CD4-positive, alpha-beta T cell (primary cell): ENCODE measurements at regions not wholly inside any gene's neighbourhood (a gene's known extent, or its start where the extent isn't known, plus 50 kb on each side); places are given as distances from the start of the nearest gene placed in this dataset.

Experiments used
- ATAC-seq: fragments of 200-7000 bp; cut with Tn5 transposase; one replicate; pipeline ENCODE4 v1.10.0; 2022; ENCODE audit warnings: mild to moderate bottlenecking; ENCODE audit not compliant: poor library complexity
- CTCF ChIA-PET: fragments of 350-600 bp; sonication (Branson Sonifier 250); formaldehyde crosslinking; loops from one replicate; lab custom pipeline; 2021; ENCODE audit warnings: antibody characterized with exemption, inconsistent platforms; lab: Charles Lee
- POLR2A ChIA-PET: fragments of 350-600 bp; sonication (Branson Sonifier 250); formaldehyde crosslinking; loops from one replicate; lab custom pipeline; 2021; ENCODE audit warnings: antibody characterized with exemption, inconsistent platforms; lab: Charles Lee
- DNase-seq, 14 experiments: peaks; one replicate each; pipeline ENCODE4 v3.0.0-alpha.2; 2013 to 2020; ENCODE audit warnings: mixed read lengths in 2 of 14
- H3K27ac ChIP-seq, 2 donors: one replicate each; pipeline versions ENCODE4 v1.5.1 to v1.7.0; 2013; ENCODE audit warnings: low read length in 2 of 2, low read depth in 1 of 2, mild to moderate bottlenecking in 1 of 2
- H3K27me3 ChIP-seq, 2 experiments: 1 replicate in 1 of 2; 2 replicates in 1 of 2; pipeline versions ENCODE4 v1.6.1 to v1.7.0; 2013; ENCODE audit warnings: low read length in 2 of 2, control low read depth in 1 of 2, mild to moderate bottlenecking in 1 of 2, moderate library complexity in 1 of 2; ENCODE audit not compliant: insufficient read depth in 2 of 2, control insufficient read depth in 1 of 2
- H3K36me3 ChIP-seq: one replicate; pipeline ENCODE4 v1.6.1; 2013; ENCODE audit warnings: low read length, control low read depth; ENCODE audit not compliant: insufficient read depth
- H3K4me1 ChIP-seq: one replicate; pipeline ENCODE4 v1.6.1; 2013; ENCODE audit warnings: low read length, control low read depth; ENCODE audit not compliant: insufficient read depth
- H3K4me3 ChIP-seq: one replicate; pipeline ENCODE4 v1.5.1; 2013; ENCODE audit warnings: mild to moderate bottlenecking, low read length, moderate library complexity
- H3K9me3 ChIP-seq, 2 experiments: 1 replicate in 1 of 2; 2 replicates in 1 of 2; pipeline versions ENCODE4 v1.6.1 to v1.7.0; 2013; ENCODE audit warnings: low read length in 2 of 2, mild to moderate bottlenecking in 2 of 2, control low read depth in 1 of 2, moderate library complexity in 1 of 2; ENCODE audit not compliant: control insufficient read depth in 1 of 2, insufficient read depth in 1 of 2
- H3K27ac Mint-ChIP-seq: one replicate; pipeline ENCODE4 v1.8.0; 2020; ENCODE audit warnings: mixed read lengths
- H3K27me3 Mint-ChIP-seq: one replicate; pipeline ENCODE4 v1.8.0; 2021; ENCODE audit warnings: mixed read lengths
- H3K36me3 Mint-ChIP-seq: one replicate; pipeline ENCODE4 v1.8.0; 2021; ENCODE audit warnings: low read depth, mixed read lengths
- H3K4me1 Mint-ChIP-seq: one replicate; pipeline ENCODE4 v1.8.0; 2021; ENCODE audit warnings: low read depth, mixed read lengths
- H3K4me3 Mint-ChIP-seq: one replicate; pipeline ENCODE4 v1.8.0; 2020; ENCODE audit warnings: mild to moderate bottlenecking, mixed read lengths
- H3K9me3 Mint-ChIP-seq: one replicate; pipeline ENCODE4 v1.8.0; 2020; ENCODE audit warnings: mixed read lengths
- CTCF ChIP-seq: fragments of 200-600 bp; IDR thresholded peaks from one replicate; pipeline ENCODE4 v1.8.0; 2022; ENCODE audit warnings: antibody characterized with exemption, mild to moderate bottlenecking
- intact Hi-C, 2 experiments: fragments of 100-400 bp; cut with DNase I in 1 of 2; cut with micrococcal nuclease in 1 of 2; formaldehyde crosslinking; loops; one replicate each; pipeline versions ENCODE4 v1.15.1 to v1.9.0; 2023 to 2025; cut with DNase I, micrococcal nuclease

DNA sequence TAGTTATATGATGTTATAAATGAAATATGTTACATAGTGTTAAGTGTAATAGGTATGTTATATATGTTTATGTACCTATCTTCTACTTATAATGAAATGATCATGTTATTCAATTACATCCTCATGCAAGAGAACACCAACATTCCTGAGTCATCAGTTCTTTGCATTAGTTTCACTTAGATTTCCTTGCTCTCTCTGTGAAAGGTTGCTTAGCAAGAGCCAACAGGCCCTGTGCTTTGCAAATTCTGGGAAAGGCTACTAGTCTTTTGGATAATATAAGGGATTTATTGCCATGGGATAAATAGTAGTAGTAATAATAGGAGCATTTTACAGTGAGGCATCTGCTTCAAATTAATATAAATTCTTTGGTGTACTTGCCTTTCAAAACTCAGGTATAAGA is 274.8 kb downstream of the SP3 start:
- H3K4me3 ChIP-seq: no peak overlapping the region

GRCh38 chr2:173692068-173692467 is 273.1 kb downstream of the SP3 start:
- ATAC-seq (no peak), DNase-seq (no peak)
- H3K27ac Mint-ChIP-seq: no peak overlapping the region
- no peaks in the 10 kb centered on the region for H3K4me1 Mint-ChIP-seq
- Histone ChIP-seq H3K27me3 (no peaks in the 10 kb centered on the region), H3K4me3 (no peak overlapping the region), H3K9me3 (no peaks in the 10 kb centered on the region), H3K36me3 (no peaks in the 10 kb centered on the region), H3K27ac (no peak overlapping the region), H3K4me1 (no peaks in the 10 kb centered on the region)
- POLR2A ChIA-PET: no interaction called here
- H3K9me3 Mint-ChIP-seq: no peaks in the 10 kb centered on the region
- CTCF ChIA-PET: no interaction called here
- intact Hi-C loops: no loop called here
- TF ChIP-seq CTCF: no peak
- H3K4me3 Mint-ChIP-seq: no peak overlapping the region
- H3K27me3 Mint-ChIP-seq: peaks cover 5% of the 10 kb centered on the region
- H3K36me3 Mint-ChIP-seq: no peaks in the 10 kb centered on the region

More for the DNA sequence above, 274.8 kb downstream of the SP3 start:
- H3K27ac Mint-ChIP-seq: no peak overlapping the region
- no peaks in the 10 kb centered on the region for H3K4me1 Mint-ChIP-seq
- no peaks in the 10 kb centered on the region for H3K36me3 Mint-ChIP-seq
- no peak for DNase-seq
- H3K9me3 Mint-ChIP-seq: no peaks in the 10 kb centered on the region
- H3K27me3 Mint-ChIP-seq: peaks cover 5% of the 10 kb centered on the region
- no peaks in the 10 kb centered on the region for H3K9me3 ChIP-seq
- TF ChIP-seq CTCF: no peak
- no peaks in the 10 kb centered on the region for H3K27me3 ChIP-seq
- POLR2A ChIA-PET: no interaction called here
- intact Hi-C loops: no loop called here
- no peak for ATAC-seq
- H3K4me3 Mint-ChIP-seq: no peak overlapping the region
- no peaks in the 10 kb centered on the region for H3K36me3 ChIP-seq
- no peaks in the 10 kb centered on the region for H3K4me1 ChIP-seq
- no peak overlapping the region for H3K27ac ChIP-seq
- CTCF ChIA-PET: no interaction called here

- no peak overlapping the region for H3K27ac Mint-ChIP-seq
- POLR2A ChIA-PET: no interaction called here
Observed at GRCh38 chr2:173693044-173693589, 272.1 kb downstream of the SP3 start.

More at GRCh38 chr2:173693044-173693589, 272.1 kb downstream of the SP3 start:
- no peaks in the 10 kb centered on the region for H3K36me3 ChIP-seq
- H3K4me1 ChIP-seq: no peaks in the 10 kb centered on the region
- H3K9me3 Mint-ChIP-seq: no peaks in the 10 kb centered on the region
- no peaks in the 10 kb centered on the region for H3K4me1 Mint-ChIP-seq
- H3K9me3 ChIP-seq: no peaks in the 10 kb centered on the region
- no peaks in the 10 kb centered on the region for H3K27me3 ChIP-seq
- no peak for TF ChIP-seq CTCF
- intact Hi-C loops: no loop called here
- H3K4me3 ChIP-seq: no peak overlapping the region
- CTCF ChIA-PET: no interaction called here
- H3K4me3 Mint-ChIP-seq: no peak overlapping the region
- no peak overlapping the region for H3K27ac ChIP-seq
- ATAC-seq (no peak), DNase-seq (no peak)
- no peaks in the 10 kb centered on the region for H3K36me3 Mint-ChIP-seq
- peaks cover 5% of the 10 kb centered on the region for H3K27me3 Mint-ChIP-seq
